ENCODE measurements at regions not wholly inside any gene's neighbourhood (a gene's known extent, or its start where the extent isn't known, plus 50 kb on each side); places are given as distances from the start of the nearest gene placed in this dataset.

DNA sequence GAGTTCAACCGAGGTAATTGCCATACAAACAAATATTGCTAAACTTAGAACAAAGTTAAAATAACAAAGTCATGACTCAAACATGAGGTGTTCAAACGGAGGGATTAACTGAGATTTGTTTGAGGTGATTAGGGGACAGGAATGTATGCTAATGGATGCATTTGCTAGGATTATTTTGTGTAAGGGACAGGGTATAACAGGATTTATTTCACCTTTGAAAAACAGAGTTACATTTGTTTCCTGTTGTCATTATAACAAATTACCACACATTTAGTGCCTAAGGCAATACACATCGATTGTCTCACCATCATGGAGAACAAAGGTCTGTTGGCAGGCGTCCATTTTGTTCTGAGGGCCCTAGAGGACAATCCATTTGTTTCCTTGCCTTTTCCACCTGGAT is 304.3 kb upstream of the CNTNAP5 start:
- Histone ChIP-seq H3K4me1 (ENCODE audit: insufficient read depth, low read length) (no peaks in the 10 kb centered on the region), H2AFZ (ENCODE audit: low read depth, low read length) (no peak overlapping the region), H3K9ac (ENCODE audit: low read length) (no peak overlapping the region), H3K79me2 (ENCODE audit: insufficient read depth, low read length) (no peaks in the 10 kb centered on the region), H3K27ac (ENCODE audit: low read depth, low read length) (no peak overlapping the region), H4K20me1 (ENCODE audit: insufficient read depth, low read length) (no peaks in the 10 kb centered on the region), H3K4me2 (ENCODE audit: low read length) (no peak overlapping the region), H3K27me3 (ENCODE audit: insufficient read depth, low read length) (no peaks in the 10 kb centered on the region), H3K9me3 (ENCODE audit: insufficient read depth, low read depth, low read length) (no peaks in the 10 kb centered on the region), H3K36me3 (ENCODE audit: insufficient read depth, low read length) (no peaks in the 10 kb centered on the region), H3K4me3 (ENCODE audit: insufficient read depth, low read depth, low read length) (no peak overlapping the region)
- Mint-ChIP-seq H3K4me1 (ENCODE audit: low read depth, unreplicated experiment) (no peaks in the 10 kb centered on the region), H3K9me3 (ENCODE audit: unreplicated experiment) (no peaks in the 10 kb centered on the region), H3K36me3 (ENCODE audit: low read depth, unreplicated experiment) (no peaks in the 10 kb centered on the region), H3K27me3 (ENCODE audit: low read depth, unreplicated experiment) (no peaks in the 10 kb centered on the region), H3K4me3 (ENCODE audit: unreplicated experiment) (no peak overlapping the region), H3K27ac (ENCODE audit: unreplicated experiment) (no peak overlapping the region)
- no peak for DNase-seq (ENCODE audit: low read depth)
- FAIRE-seq = no peak
- TF ChIP-seq EZH2 (IDR thresholded peaks at IDR 0.05; ENCODE audit: insufficient read depth, low read length) = no peak
- TF ChIP-seq, protein P1, sequence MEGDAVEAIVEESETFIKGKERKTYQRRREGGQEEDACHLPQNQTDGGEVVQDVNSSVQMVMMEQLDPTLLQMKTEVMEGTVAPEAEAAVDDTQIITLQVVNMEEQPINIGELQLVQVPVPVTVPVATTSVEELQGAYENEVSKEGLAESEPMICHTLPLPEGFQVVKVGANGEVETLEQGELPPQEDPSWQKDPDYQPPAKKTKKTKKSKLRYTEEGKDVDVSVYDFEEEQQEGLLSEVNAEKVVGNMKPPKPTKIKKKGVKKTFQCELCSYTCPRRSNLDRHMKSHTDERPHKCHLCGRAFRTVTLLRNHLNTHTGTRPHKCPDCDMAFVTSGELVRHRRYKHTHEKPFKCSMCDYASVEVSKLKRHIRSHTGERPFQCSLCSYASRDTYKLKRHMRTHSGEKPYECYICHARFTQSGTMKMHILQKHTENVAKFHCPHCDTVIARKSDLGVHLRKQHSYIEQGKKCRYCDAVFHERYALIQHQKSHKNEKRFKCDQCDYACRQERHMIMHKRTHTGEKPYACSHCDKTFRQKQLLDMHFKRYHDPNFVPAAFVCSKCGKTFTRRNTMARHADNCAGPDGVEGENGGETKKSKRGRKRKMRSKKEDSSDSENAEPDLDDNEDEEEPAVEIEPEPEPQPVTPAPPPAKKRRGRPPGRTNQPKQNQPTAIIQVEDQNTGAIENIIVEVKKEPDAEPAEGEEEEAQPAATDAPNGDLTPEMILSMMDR (IDR thresholded peaks at IDR 0.05; ENCODE audit: insufficient read depth, low read depth, low read length) = no peak

DNA sequence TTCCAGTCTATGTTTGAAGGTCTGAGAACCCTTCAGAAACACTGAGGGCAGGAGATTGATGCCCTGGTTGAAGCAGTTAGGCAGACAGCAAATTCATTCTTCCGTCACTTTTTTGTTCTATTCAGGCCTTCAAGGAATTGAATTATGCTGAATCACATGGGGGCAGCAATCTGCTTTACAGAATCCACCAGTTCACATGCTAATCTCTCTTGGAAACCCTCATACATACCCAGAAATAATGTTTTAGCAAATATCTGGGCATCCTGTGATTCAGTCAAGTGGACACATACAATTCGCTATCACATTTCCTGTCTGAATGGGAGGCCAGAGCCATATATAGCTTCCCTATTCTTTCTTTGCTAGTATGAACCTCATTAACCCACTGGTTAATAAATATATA is 301.4 kb upstream of the CNTNAP5 start:
- no peak overlapping the region for H3K4me3 Mint-ChIP-seq (ENCODE audit: unreplicated experiment)
- H3K79me2 ChIP-seq (ENCODE audit: insufficient read depth, low read length) = no peaks in the 10 kb centered on the region
- FAIRE-seq = no peak

DNA sequence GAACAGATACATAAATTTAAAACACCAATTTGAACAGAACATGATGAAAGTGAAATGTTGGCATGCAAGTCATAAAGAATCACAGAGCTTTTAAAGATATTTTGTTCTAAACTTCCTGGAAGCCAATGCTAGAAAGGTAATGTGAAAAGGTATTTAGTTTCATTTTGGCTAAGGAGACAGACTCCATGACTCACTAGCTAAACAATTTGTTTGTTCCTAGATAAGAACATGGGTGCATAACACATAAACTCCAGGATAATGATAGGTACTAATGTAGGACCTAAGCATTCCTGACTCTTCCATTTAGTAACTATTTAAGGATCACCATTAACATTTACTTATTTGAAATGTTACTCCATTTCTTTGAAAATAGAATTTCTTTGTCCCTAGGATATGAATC is 292.5 kb upstream of the CNTNAP5 start:
- H3K4me3 ChIP-seq (ENCODE audit: insufficient read depth, low read depth, low read length) = no peak overlapping the region
- Mint-ChIP-seq H3K9me3 (ENCODE audit: unreplicated experiment) (no peaks in the 10 kb centered on the region), H3K27ac (ENCODE audit: unreplicated experiment) (no peak overlapping the region), H3K4me3 (ENCODE audit: unreplicated experiment) (no peak overlapping the region), H3K36me3 (ENCODE audit: low read depth, unreplicated experiment) (no peaks in the 10 kb centered on the region), H3K27me3 (ENCODE audit: low read depth, unreplicated experiment) (no peaks in the 10 kb centered on the region), H3K4me1 (ENCODE audit: low read depth, unreplicated experiment) (no peaks in the 10 kb centered on the region)
- H3K4me1 ChIP-seq (ENCODE audit: insufficient read depth, low read length) = no peaks in the 10 kb centered on the region
- DNase-seq (ENCODE audit: low read depth) (no peak), FAIRE-seq (no peak)
- H3K79me2 ChIP-seq (ENCODE audit: insufficient read depth, low read length) = no peaks in the 10 kb centered on the region
- H3K36me3 ChIP-seq (ENCODE audit: insufficient read depth, low read length) = no peaks in the 10 kb centered on the region
- H3K9me3 ChIP-seq (ENCODE audit: insufficient read depth, low read depth, low read length) = no peaks in the 10 kb centered on the region
- no peak overlapping the region for H2AFZ ChIP-seq (ENCODE audit: low read depth, low read length)
- no peak overlapping the region for H3K4me2 ChIP-seq (ENCODE audit: low read length)
- H3K27ac ChIP-seq (ENCODE audit: low read depth, low read length) = no peak overlapping the region
- no peak for TF ChIP-seq EZH2 (IDR thresholded peaks at IDR 0.05; ENCODE audit: insufficient read depth, low read length)
- TF ChIP-seq, protein P1 (IDR thresholded peaks at IDR 0.05; ENCODE audit: insufficient read depth, low read depth, low read length) = no peak
- no peaks in the 10 kb centered on the region for H4K20me1 ChIP-seq (ENCODE audit: insufficient read depth, low read length)
- no peak overlapping the region for H3K9ac ChIP-seq (ENCODE audit: low read length)
- no peaks in the 10 kb centered on the region for H3K27me3 ChIP-seq (ENCODE audit: insufficient read depth, low read length)

More for the DNA sequence above, 301.4 kb upstream of the CNTNAP5 start:
- Mint-ChIP-seq H3K36me3 (ENCODE audit: low read depth, unreplicated experiment) (no peaks in the 10 kb centered on the region), H3K4me1 (ENCODE audit: low read depth, unreplicated experiment) (no peaks in the 10 kb centered on the region), H3K27ac (ENCODE audit: unreplicated experiment) (no peak overlapping the region), H3K9me3 (ENCODE audit: unreplicated experiment) (no peaks in the 10 kb centered on the region), H3K27me3 (ENCODE audit: low read depth, unreplicated experiment) (no peaks in the 10 kb centered on the region)
- H3K4me1 ChIP-seq (ENCODE audit: insufficient read depth, low read length) = no peaks in the 10 kb centered on the region
- no peak for DNase-seq (ENCODE audit: low read depth)
- TF ChIP-seq, protein P1 (IDR thresholded peaks at IDR 0.05; ENCODE audit: insufficient read depth, low read depth, low read length) = no peak
- TF ChIP-seq EZH2 (IDR thresholded peaks at IDR 0.05; ENCODE audit: insufficient read depth, low read length) = no peak
- no peaks in the 10 kb centered on the region for H3K27me3 ChIP-seq (ENCODE audit: insufficient read depth, low read length)
- no peak overlapping the region for H3K4me2 ChIP-seq (ENCODE audit: low read length)
- no peak overlapping the region for H3K27ac ChIP-seq (ENCODE audit: low read depth, low read length)
- H3K9me3 ChIP-seq (ENCODE audit: insufficient read depth, low read depth, low read length) = no peaks in the 10 kb centered on the region
- no peaks in the 10 kb centered on the region for H3K36me3 ChIP-seq (ENCODE audit: insufficient read depth, low read length)
- H4K20me1 ChIP-seq (ENCODE audit: insufficient read depth, low read length) = no peaks in the 10 kb centered on the region
- no peak overlapping the region for H2AFZ ChIP-seq (ENCODE audit: low read depth, low read length)
- H3K4me3 ChIP-seq (ENCODE audit: insufficient read depth, low read depth, low read length) = no peak overlapping the region
- H3K9ac ChIP-seq (ENCODE audit: low read length) = no peak overlapping the region
